NCI-H1048 (cell line): ENCODE measurements at regions not wholly inside any gene's neighbourhood (a gene's known extent, or its start where the extent isn't known, plus 50 kb on each side); places are given as distances from the start of the nearest gene placed in this dataset.
"Not testable (repeated sequence)": the region's sequence is repeated elsewhere in the genome, so short reads cannot be mapped to it uniquely, and the experiment has no call there.

ENCODE experiments used
- DNase-seq: peaks from one replicate; lab custom pipeline; 2025; lab: John Stamatoyannopoulos, UW

DNA sequence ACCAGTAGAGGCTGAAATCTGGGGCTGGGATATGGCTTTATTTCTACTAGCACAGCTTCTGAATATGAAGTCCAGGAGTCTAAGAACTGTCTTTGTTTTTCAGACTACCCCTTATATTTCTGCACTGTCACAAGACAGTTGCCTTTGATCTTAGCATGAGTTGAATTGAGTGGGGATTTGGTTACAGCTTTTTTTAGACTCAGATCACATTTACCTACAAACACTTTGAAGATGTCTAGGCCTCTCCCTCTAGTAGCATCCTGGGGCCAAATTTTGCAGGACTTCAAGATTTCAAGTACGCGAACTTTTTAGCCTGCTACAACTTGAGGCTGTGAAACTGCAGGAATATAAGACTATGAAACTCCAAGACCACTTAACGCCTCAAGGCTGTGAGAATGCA lies 240.2 kb downstream of the NEBL start:
- DNase-seq: no peak

GRCh38 chr10:20652424-20652823 lies 244.7 kb downstream of the NEBL start:
- not testable (repeated sequence) for DNase-seq

DNA sequence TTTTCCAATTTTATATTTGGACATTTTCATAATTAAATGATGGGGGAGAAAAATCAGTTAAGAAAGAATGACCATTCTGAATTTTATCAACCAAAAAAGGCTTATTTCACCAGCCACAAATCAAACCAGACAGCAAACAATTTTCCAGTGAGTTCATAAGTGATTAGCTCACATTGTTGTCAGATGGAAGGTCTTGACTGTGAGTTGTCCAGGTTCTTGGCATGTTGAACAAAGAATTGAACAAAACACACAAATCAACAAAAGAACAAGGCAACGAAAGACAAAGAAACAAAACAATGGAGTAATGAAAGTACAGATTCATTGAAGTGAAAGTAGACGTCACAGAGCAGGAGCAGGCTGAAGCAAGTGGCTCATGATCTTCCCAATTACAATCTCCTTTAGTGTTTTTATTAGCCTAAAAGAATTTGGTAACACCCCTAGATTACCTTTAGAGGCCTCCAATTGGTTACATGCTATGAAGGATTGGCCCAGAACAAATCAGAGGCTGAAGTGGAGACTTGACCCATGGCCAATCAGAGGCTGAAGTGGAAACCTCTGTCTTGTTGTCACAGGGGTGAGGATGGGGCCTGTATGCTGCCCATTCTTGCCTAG lies 248.7 kb downstream of the NEBL start:
- no peak for DNase-seq

DNA sequence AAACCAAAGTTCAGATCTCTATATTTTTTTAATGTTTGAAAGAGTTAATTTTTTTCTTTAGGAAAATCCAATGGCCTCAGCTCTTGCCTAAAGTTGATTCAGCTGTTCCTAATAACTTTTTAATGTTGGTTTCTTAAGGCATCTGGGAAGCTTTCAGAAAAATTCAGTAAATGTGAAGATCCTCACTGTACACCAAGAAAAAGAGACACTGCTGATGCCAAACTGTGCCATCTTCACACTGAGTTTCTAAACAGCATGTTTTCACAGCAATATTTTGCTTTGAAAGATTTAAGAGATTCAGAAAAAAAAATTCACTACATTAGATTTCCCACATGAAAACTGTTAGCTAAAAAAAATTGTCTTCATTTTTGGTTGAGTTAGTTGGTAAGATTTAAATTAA lies 249.4 kb downstream of the NEBL start:
- DNase-seq: no peak

- DNase-seq: no peak
These were observed 252.7 kb downstream of the NEBL start for GRCh38 chr10:20644421-20644820.

- no peak for DNase-seq
These were observed 255.5 kb downstream of the NEBL start for GRCh38 chr10:20641605-20642004.

DNA sequence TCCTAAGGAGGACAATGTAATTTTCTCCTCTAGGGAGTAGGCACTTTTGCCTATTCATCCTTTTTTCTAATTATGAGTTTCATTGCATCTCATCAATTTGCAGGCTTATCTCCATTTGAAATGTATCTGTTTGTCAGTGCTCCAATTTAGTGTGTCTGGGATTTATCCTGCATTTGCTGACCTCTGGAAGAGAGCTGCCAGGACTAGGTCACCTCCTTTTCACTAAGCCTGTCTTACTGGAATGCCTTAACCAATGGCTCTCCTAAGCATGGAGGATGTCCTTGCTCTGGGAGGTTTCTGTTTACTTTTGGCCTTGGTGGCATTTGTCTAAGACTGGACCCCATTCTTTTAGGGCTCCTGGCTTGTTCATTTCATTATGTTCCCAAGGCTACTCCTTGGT lies 261.5 kb downstream of the NEBL start:
- DNase-seq: no peak

- no peak for DNase-seq
These were observed 262.3 kb downstream of the NEBL start for GRCh38 chr10:20634839-20635238.

DNA sequence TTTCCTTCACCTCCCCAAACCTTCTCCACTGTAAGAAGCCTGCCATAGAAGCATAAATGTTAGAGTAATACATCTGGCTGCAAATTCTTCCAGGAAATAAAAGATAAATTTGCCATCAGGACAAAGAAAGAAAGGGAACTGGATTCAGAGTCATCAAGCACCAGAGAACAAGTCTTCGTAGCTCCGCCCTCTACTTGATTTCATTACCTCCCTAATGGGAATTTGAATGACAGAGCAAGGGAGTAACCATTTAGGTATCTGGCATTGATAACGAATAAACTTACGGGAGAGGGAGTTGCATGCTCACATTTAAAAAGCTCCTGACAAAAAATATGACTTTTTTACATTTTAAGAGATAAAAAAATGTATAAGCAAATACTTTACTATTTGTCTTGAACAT lies 263.4 kb downstream of the NEBL start:
- DNase-seq: no peak

- no peak for DNase-seq
These were observed 264.4 kb downstream of the NEBL start for GRCh38 chr10:20632696-20633095.

- DNase-seq: no peak
These were observed 265.9 kb downstream of the NEBL start for GRCh38 chr10:20631229-20631628.

- no peak for DNase-seq
These were observed 266.9 kb downstream of the NEBL start for GRCh38 chr10:20630092-20630643.

- DNase-seq: no peak
These were observed 269.1 kb downstream of the NEBL start for GRCh38 chr10:20627946-20628507.

DNA sequence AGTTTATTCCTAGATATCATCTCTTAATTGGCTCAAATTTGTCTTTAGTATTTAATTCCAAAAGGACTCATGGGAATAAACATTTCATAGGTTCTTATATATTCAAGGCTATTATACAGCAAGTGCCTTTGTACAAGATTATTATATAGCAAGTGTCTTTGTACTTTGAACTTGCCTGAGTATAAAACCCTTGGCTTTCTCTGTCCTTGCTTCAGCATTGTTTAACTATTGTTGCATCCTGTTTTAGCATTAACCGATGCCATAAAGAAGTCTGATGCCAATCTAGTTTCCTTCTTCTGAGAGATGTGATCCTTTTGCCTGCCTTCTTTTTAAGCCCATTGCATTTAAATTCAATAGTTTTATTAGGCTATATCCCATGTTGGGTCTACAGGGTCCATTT lies 270.0 kb downstream of the NEBL start:
- DNase-seq: no peak

DNA sequence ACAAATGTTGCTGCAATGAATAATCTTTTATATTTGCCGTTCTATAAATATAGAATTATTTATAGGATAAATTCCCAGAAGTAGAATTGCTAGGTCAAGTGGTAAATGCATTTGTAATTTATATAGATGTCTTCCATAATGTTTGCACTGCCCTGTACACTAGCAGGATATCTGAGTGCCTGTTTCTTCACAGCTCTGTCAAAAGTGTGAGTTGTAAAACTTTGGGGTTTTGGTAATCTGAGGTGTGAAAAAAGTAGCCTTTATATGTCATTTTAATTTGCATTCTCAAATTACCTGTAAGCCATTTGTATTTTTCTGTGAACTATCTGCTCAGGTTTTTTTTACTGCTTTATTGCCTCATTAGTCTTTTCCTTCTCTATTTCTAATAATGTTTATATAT lies 271.2 kb downstream of the NEBL start:
- no peak for DNase-seq

GRCh38 chr10:20624642-20625041 lies 272.5 kb downstream of the NEBL start:
- DNase-seq: no peak

- no peak for DNase-seq
These were observed 273.6 kb downstream of the NEBL start for GRCh38 chr10:20623546-20623945.

DNA sequence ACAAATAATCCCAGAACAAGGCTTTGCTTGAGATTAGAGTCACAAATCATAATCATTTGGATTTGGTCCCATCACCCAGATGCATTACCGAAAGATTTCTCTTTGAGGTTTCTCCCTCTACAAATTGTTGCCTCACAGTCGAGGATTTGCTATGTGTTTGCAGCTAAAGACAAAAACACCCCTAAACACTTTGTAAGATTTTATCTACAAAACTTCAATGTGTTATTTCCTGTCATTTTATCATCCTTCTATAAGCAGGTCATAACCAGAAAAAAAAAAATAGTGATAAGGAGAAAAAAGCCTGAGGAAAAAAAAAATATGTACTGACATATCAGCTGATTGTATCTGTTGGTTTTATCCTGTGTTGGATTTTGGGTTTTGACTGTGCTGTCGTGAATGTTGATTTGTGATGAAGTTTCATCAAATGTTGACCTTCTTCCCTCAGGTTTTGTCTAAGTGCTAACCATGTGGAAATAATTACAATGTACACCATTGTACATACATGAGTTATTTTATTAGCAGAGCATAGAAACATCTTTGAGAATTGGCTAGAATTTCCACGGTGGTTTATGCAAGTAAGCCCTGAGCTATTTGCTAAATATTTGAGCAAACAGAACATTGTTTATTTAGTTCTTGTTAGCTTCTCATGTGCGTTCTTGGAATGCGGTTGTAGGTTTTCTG lies 274.4 kb downstream of the NEBL start:
- DNase-seq: peak; percentile 63

DNA sequence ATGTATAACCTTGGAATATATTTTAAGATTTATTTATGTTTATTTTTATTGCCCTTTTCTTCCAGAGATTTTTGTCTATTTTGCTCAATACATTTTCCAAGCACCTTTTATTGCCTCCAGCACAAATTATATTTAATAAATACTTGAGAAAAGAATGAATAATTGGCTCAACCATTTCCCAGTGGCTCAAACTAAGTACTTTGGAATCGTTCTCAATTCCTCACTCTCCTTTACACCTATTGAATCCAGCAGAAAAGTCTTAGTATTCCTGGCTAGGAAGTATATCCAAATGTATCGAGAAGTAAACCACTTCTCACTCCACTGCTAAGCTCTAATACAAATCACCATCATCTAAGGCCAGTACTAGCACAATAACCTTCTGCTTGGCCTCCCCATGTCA lies 276.1 kb downstream of the NEBL start:
- no peak for DNase-seq

DNA sequence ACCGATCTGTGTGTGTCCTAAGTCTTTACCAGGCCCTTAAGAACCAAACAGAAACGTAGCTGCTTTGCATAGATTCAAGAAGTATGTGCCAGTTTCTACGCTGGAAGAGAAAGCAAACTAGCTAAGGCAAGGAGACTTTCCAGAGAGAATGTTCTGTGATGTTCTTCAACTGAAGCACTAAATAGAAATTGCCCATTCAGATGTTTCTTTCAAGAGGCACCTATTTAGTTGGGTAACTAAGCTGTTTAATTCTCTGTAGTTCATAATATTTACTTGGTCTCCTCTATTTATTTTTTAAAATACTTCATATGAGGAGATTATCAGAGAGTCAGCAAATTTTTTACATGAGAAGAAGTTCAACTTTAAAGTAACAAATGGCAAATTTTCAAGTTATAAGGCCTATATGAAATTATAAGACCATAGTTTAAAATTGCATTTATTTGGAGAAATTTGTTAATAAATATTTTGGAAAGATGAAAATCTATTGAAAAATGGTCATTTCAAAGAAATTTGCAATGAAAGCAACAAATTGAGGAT lies 279.0 kb downstream of the NEBL start:
- DNase-seq: no peak

- no peak for DNase-seq
These were observed 279.9 kb downstream of the NEBL start for GRCh38 chr10:20616918-20617810.

DNA sequence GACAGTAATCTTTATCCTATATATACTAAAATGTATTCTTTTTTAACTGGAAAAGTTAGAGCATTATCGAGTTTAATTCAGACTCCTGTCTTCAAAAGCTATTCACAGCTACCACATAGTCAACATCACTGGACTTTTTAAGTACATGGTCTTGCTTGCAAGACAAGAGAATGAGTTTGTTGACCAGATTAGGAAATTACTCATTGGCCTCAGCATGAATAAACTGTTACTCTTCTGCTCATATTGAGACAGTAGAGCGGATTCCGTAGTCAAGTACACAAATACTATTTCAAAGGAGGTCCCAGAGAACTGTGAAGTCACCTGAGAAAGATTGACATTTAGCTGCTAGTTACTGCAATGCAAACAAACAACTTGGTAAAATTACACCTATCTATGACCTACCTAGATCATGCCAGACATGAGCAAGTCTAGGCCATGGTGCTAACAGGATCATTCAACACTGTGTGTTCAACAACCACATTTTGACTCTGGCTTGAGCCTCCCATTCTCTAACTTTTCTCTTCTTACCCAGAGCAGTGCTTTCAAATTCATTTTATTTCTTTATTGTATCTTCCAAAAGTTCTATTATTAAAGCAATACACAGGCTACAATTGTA lies 280.9 kb downstream of the NEBL start:
- no peak for DNase-seq
